ENCODE measurements at regions not wholly inside any gene's neighbourhood (a gene's known extent, or its start where the extent isn't known, plus 50 kb on each side); places are given as distances from the start of the nearest gene placed in this dataset.

DNA sequence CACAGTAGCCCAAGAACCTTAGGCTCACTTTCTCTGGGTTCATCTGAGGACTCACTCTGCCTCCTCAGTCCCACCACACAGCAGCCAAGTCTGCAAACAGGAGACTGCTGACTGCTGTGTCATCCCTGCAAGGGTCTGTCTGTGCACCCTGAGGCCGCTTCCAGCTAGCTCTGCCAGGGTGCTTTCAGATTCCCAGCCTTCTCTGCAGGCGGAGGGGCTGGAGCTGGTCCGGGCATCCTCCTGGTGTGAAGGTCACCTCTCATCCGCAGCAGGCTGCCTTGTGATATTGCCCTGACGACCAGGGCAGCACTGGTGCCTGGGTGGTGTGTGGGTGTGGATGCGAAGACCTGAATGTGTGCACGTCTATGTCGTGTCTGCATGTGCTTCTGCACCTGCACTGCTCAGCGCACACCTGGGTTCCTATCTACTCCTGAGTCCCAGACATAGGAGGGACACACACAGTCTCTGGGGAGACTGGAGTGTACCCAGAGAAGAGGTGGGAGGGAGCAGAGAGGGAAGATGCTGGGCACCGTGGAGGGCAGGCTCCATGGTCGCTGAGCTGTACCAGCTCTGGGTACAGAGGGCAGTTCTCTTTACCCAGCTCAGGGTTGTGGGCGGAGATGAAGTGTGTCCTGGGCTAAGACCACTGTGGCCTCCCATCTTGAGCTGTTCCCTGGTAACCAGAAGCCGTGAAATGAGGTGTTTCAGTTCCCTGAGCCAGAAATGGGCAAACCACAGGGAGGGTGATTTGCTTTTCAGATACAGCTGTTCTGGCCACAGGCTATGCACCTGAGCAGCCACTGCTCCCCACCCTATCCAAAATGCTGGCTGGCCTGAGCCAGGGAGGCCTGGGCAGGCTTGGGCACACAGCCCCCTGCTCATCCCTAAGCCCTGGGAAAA lies 160.9 kb upstream of the CSF3R start:
- no peak for DNase-seq (ENCODE audit: low read depth in 2 of 2)

DNA sequence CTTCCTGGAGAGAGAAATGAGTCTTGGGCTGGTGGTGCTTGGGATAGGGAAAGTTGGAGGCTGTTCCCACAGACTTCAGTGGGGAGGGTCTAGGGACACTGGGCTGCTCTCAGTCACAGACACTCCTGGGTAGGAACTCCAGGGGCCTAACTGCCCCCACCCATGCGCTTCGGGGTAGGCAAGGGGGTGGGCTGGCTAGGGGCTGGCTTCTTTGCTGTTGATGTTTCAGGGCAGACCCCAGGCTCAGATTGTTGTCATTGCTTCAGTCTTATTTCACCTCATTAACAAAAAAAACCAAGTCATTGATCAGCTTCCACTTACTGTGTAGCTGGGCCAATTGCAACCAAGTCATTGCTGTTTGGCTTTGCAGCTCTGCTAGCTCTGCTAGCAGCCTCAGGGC lies 160.1 kb upstream of the CSF3R start:
- DNase-seq (ENCODE audit: low read depth in 2 of 2), result no peak

DNA sequence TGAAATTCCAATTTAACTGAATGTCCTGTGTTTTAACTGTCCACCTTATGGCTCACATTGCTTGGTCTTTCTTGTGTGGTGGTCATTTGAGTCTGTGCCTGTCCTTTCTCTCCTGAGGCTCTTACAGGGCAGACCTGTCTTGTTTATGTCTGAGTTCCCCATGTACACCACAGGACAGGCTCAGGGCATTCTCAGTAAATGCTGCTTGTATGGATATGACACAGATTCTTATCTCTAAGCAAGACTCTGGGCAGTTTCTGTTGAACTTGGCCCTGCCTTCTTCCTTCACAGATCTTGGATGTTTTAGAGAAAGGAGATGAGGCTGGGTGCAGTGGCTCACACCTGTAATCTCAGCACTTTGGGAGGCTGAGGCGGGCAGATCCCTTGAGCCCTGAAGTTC lies 159.1 kb upstream of the CSF3R start:
- no peak for DNase-seq (ENCODE audit: low read depth in 2 of 2)

DNA sequence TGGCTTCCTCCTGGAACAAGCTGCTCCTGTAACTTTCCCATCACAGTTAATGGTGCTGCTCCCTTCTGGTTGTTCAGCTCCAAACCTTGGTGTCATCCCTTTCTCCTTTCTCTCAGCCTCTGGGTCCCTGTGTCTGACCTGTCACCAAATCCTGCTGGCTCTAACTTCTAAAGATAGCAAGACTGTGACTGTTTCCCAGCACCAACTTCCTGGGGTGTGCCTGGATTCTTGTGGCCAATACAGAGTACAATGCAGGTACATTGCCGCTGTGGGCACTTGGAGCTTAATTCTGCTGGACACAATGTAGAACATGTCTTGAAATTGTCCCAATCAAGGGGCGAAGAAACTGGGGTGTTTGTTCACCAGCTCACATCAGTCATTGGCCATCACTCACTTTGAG lies 156.7 kb upstream of the CSF3R start:
- DNase-seq (ENCODE audit: low read depth in 2 of 2), result no peak

DNA sequence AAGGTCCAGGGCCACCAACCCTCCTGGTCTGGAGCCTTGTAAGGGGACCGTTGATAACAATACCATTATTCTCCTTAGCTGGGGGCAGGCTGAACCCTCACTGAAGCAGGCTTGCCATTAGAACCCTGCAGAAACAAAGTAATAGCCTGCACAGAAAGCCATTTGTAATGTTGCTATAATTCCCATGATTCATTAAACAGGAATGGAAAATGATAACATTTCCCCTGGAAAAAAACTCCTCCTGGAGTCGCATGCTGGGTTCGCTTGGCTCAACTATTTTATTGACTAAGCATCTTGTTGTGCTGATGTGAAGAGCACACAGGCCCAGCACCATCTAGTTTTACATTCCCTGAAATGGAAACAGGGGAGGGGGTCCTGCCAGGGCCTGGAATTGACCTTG lies 155.6 kb upstream of the CSF3R start:
- DNase-seq (ENCODE audit: low read depth in 2 of 2), result no peak

DNA sequence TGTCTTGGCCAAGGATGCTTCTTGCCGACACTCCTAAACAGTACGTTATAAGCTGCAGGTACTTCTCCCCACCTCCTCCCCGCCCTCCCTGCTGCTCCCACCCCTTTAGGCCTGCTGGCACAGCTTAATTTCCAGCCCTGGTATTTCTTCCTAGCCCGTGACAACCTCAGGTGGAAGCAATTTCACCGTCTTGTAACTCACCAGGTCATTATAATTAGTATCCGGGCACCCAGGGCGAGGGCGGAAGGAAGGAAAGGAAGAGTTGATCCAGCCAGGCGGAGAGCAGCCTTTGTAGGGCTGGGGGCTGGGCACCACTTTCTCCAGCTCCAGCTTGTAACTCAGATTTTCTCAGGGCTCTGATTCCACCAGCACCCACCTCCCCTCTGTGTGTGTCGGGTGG lies 153.5 kb upstream of the CSF3R start:
- DNase-seq (ENCODE audit: low read depth in 2 of 2), result no peak

DNA sequence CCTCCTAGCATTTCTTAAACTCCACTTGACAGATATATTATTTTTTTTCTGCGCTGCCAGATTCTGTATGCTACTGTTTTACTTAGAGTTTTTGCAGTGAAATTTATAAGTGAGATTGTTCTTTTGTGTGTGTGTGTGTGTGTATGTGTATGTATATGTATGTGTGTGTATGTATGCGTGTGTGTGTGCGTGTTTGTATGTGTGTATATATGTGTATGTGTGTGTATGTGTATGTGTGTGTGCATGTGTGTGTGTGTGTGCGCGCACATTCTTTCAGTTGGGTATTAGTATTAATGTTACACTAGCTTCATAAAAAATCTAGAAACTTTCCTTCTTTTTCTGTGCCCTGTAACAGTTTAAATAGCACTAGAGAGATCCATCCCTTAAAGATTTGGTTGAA lies 152.6 kb upstream of the CSF3R start:
- DNase-seq (ENCODE audit: low read depth in 2 of 2), result no peak

DNA sequence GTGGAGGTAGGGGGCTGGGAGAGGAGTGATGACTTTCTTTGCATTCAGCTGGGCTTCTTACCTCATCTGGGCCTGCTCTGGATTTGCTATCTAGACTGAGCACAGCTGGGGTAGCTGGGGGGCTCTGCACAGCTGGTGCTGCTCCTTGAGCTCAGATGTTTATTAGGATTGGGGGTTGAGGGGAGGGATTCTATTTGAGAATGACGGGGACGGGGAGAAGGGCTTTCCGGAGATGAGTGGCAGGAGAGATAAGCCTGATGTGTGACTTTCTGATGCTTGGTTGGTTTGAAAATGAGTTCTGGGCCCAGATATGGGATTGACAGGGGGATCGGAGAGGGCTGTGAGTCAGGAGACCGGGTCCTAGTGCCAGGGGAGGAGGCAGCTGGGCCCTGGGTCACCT lies 146.1 kb upstream of the CSF3R start:
- no peak for DNase-seq (ENCODE audit: low read depth in 2 of 2)

DNA sequence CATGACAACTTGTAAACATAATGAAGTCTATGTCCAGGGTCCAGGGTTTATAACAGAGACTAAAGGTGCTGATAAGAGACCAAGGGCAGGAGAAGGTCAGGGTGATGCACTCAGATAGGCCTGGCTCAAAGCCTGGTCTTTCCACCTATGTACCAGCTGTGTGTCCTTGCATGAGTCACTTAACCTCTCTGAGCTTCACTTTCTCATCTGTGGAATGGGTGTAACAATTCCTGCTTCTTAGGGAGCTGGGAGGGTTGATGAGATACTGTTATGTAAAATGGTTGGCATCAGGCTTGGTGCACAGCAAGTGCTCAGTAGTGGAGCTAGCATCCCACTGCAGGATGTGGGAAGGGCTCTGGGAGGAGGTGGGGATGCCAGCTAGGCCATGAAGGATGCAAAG lies 143.7 kb upstream of the CSF3R start:
- no peak for DNase-seq (ENCODE audit: low read depth in 2 of 2)

DNA sequence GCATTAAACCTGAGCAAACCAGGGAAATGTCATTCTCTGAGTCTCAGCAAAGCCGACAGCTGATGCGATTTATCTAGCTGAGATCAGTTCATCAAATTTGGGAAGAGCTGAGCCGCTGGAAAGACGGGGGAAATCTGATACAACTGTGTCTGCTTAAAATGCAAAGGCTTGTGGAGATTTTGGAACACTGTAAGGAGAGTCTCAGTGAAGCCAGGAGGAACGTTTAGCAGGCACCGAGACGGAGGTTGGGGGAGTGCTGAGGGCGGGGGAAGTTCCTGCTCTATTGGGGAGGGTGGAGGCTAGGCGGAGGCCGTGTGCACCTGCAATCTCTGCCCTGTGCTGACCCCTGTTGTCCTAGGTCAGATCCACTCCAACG lies 143.2 kb upstream of the CSF3R start:
- DNase-seq (ENCODE audit: low read depth in 2 of 2), result no peak

DNA sequence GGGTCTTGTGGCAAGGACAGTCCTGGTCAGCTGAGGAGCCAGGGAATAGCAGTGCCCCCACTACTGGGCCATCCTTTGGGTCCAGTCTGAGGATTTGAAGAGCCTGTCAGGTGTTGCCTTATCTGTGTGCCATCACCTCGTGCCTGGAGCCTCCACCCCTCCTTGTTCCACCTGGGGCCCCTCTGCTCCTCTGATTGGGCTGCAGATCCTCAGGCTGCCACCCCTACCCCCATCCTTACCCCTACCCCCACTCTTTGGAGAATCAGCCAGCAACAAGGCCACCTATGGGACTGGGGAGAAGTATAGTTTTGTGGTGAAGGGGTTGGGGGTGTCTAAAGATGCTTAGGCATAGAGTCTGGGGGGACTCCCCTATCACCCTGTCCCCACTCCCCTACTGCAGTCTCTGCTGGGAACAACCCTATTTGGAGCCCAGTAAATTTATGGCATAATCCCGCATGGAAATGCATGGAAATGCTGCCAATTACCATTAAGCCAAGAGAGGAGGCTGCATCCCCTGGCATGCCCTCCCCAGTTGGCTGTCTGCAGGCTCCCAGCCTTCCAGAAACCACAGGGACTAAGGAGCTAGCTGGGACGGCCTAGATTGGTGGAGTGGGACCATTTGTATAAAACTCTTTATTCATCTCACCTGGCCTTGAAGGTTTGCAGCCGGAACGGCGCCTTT lies 142.7 kb upstream of the CSF3R start:
- DNase-seq (ENCODE audit: low read depth in 2 of 2), result no peak

DNA sequence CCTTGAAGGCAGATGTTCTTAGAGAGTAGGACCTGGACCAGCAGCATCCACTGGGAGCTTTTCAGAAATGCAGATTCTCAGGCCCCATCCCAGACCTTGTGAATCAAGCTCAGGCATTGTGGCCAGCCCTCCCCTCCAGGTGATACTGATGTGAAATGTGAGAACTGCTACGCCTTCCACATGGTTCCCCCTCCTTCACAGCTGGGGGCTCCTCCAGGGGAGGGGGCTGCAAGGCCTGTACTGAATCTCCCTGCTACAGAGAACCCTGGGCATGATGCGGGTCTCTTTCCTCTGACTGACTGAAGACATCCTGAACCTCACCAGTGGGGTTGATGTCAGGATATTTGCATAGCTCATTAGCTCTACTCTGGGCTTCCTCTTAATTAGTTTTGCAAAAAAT lies 141.8 kb upstream of the CSF3R start:
- DNase-seq (ENCODE audit: low read depth in 2 of 2), result no peak

DNA sequence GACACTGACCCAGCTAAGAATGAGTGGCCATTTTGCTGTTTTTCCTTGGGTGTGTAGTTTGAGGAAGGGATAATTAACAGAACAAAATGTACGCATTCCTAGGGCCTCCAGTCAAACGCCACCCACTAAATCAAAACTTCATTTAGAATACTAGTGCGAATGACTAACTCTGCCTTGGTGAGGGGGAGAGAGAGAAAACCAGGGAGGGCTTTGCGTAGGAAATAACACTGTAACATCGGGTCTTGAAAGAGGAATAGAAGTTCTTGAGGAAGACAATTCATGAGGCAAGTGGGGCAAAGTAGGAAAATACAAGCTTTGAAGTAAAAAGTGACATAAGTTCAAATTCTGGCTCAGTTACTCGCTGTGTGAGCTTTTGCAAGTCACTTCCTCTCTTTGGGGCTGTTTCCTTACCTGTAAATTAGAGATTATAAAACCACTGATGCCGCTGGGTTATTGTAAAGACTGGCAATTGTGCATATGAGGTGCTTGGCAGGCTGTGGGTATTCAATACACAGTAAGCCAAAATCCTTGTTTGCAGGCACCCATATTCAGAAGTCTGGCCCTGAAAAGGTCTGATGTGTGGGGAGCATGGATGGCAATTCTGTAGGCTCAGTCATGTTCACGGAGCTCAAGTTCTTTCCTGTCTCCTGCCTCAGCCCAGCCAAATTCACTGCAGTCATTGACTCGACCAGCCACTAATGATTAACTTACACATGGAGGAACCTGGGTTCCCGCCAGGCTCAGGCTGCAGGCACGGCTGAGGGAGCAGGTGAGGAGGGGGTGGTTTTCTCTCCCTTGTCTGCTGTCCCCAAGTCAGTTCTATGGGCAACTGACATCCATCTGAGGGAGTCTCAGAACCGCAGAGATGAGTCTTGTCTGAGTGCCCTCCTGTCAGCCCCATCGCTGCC lies 140.3 kb upstream of the CSF3R start:
- DNase-seq (ENCODE audit: low read depth in 2 of 2), result no peak

DNA sequence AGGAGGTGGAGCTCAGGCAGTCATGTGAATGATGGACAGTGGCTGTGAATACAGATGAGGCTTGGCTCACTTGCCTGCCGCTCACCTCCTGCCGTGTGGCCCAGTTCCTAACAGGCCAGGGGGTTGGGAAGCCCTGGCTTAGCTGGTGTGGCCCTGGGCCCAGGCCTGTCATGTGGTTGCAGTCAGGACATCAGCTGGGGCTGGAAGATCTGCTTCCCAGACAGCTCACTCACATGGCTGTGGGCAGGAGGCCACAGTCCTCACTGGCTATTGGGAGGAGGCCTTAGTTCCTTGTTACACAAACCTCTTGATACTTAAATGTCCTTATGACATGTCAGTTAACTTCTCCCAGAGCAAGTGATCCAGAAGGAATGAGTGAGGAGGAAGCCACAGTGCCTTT lies 138.8 kb upstream of the CSF3R start:
- no peak for DNase-seq (ENCODE audit: low read depth in 2 of 2)

DNA sequence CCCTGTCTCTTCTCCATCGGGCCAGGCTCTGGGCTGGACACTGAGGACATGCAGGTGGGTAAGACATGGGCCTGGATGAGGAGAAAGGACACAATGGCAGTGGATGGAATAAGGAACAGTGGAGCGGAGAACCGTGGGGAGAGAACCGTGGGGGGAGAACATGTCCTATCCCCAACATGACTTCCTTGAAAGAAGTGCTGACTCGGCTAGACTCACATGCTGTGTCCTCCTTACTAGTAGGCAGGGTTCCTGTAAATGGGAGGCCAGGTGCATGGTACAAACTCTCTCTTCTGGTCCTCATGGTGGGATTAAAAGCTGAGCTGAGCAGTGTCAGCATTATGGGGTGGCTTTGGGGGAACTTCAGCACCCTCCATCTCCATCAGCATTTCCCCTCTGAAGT lies 137.4 kb upstream of the CSF3R start:
- DNase-seq (ENCODE audit: low read depth in 2 of 2), result no peak

DNA sequence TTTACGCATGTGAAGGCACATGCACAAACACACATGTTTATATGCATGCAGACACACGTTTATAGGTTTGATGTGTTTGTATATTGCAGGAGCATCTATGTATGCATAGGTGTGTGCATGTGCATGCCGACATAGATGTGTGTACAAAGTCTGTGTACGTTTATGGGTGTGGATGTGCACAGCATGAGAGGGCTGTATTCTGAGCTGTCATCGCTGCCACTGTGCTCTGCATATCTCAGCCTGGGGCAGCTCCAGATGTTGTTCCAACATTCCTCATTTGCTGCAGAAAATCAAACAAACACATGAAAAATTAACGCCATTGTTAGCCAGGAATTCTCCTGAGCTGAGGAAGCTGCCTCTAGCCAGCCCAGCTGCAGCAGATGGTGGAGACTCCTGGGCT lies 132.3 kb upstream of the CSF3R start:
- no peak for DNase-seq (ENCODE audit: low read depth in 2 of 2)

DNA sequence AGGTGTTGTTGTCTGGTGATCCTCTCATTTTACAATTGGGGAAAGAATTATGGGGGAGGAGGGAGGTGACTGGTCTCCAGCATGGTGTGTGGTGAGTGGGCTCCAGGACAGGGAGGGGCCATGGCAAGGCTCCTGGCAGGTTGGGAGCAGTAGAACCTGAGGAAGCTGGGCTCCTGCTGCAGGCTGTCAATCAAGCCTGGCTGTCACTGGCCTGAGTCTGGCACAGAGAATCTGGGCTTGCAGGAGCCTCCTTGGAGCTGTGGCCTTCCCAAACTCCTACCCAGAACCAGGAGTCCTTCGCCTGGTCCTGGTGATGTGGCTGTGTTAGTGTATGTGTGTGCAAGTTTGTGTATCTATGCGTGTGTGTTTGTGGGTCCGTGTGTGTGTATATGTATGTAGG lies 131.9 kb upstream of the CSF3R start:
- DNase-seq (ENCODE audit: low read depth in 2 of 2), result no peak

DNA sequence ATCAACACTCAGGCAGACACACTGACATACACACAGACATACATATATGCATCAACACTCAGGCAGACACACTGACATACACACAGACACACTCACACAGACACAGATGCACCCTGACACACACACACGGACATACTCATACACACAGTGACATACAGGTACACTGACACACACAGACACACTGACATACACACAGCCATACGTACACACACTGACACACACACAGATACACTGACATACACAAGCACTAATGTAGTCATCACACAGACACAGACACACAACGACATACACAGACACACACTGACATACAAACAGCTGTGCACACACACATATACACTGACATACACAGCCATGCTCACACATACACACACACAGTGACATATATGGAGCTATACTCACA lies 131.0 kb upstream of the CSF3R start:
- DNase-seq (ENCODE audit: low read depth in 2 of 2), result no peak

DNA sequence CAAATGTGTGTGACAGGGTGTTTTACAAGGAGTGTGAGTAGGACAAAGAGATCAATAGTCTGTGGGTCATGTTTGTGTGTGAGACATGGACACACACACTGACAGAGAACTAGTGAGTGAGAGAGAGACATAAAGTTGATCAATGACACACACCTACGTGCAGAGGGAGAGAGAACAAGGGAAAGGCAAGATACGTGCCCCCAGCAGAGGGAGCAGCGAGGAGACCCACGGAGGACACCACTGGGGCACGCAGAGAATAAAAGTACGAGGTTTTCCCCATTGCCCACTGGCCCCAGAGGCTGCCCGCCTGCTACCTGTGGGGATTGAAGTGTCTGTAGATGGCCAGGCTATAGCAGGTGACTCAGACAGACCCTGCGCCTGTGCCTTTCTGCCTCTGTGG lies 130.2 kb upstream of the CSF3R start:
- no peak for DNase-seq (ENCODE audit: low read depth in 2 of 2)

DNA sequence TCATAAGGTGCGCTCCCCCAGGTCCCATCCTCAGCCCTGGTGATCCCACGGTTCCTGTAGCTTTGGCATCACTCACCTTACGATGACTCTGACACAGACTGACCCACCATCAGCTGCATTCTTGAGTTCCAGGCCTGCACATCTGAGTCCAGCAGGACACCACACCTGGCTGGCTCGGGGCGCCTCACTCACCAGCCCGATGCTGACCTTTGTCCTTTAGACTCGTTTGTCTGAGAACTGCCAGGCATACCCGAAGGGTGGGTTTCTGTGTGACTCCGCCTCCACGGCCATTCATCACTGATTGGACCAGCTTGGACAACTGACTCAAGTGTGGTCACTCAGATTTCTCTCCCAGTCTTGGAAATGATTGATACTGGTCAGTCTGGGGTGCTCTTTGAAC lies 129.4 kb upstream of the CSF3R start:
- no peak for DNase-seq (ENCODE audit: low read depth in 2 of 2)

DNA sequence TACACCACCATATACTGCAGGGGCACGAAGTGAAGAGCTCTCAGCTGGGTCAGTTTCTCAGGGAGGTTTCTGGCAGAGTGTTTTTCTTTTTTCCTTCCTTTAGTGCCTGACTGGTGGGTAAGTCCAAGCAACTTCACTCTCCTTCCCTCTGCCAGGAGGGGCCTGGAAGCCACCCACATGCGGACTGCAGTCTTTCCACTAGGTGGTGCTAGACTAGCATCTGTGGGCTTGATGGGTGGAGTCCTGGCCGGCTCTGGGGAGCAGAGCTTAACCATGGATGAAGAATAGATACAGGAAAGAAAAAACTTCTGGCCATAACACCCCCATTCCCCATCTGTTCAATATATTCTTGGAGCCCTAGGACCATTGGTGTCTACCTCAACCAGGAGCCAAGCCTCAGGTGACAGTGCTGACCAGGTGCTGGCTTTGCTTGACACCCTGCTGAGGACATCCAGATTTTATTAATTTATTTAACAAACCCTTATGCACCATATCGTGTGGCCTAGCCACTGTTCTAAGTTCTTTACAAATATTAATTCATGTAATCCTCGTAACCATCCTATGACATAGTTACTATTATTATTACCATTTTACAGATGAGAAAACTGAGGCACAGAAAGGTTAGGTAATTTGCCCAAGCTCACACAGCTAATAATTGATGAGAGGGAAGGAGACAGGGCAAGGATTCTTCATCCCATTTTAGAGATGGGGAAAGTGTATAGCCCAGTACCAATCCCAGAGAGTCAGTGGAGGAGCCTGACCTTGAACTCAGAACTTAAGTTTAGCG lies 126.7 kb upstream of the CSF3R start:
- DNase-seq (ENCODE audit: low read depth in 2 of 2), result no peak

DNA sequence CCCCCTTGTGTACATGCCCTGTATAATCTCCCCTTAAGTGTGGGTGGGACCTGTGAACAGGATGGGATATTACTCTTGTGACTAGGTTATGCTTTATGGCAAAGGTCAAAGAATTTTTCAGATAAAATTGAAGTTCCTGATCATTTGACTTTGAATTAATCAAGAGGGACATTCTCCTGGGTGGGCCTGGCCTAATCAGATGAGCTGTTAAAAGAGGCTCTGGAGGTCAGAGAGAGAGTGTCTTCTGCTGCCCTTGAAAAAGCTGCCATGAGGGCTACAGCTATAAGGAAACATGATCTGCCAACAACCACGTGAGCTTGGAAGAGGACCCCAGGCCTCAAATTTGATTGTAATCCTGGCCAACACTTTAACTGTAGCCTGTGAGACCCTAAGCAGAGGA lies 125.6 kb upstream of the CSF3R start:
- DNase-seq (ENCODE audit: low read depth in 2 of 2), result no peak
